ENCODE measurements at regions not wholly inside any gene's neighbourhood (a gene's known extent, or its start where the extent isn't known, plus 50 kb on each side); places are given as distances from the start of the nearest gene placed in this dataset.
"Not testable (repeated sequence)": the region's sequence is repeated elsewhere in the genome, so short reads cannot be mapped to it uniquely, and the experiment has no call there.

DNA sequence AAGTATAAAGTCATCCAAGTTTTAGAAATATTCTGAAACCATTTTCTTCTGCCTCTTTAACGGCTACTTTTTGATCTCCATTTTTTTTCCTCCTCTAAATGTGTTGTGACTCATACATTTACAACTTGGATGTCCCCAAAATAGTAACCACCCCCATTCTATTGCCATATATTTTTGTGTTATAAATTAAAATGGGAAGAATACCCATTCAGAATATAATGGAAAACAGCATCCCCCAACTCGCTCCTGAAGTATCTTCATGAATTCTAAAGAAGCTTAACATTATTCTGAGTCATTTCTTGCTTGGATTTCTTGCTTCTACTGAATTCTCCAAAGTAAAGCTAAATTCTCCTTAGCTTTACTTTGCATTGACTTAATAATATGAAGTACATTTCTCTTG lies 92.0 kb upstream of the PTPN13 start:
- in situ Hi-C loops (cut with MboI; ENCODE audit: low pct_unique_long_range_greater_than_20kb, low sequenced_read_pairs, unreplicated experiment): no loop called here

DNA sequence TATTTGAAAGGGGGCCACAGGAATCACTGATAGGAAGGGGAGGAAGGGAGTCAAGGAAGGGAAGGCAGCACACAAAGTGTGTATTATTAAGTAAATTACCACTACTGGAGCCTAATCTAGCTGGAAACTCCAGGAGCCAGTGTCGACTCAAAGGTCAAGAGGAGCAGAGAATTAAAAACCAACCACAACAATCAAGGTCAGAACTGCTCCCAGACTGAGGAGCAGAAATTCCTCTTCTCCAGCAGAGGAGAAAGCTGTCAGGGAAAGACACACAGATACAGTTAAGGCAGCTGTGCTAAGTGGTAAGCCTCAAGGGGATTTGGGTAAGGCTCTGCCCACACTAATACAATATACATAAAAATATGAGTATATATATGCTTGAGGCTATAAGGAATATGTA lies 87.5 kb upstream of the PTPN13 start:
- DNase-seq (ENCODE audit: low spot score): no peak
- in situ Hi-C loops (cut with MboI; ENCODE audit: low pct_unique_long_range_greater_than_20kb, low sequenced_read_pairs, unreplicated experiment): no loop called here
- TF ChIP-seq, protein P1, sequence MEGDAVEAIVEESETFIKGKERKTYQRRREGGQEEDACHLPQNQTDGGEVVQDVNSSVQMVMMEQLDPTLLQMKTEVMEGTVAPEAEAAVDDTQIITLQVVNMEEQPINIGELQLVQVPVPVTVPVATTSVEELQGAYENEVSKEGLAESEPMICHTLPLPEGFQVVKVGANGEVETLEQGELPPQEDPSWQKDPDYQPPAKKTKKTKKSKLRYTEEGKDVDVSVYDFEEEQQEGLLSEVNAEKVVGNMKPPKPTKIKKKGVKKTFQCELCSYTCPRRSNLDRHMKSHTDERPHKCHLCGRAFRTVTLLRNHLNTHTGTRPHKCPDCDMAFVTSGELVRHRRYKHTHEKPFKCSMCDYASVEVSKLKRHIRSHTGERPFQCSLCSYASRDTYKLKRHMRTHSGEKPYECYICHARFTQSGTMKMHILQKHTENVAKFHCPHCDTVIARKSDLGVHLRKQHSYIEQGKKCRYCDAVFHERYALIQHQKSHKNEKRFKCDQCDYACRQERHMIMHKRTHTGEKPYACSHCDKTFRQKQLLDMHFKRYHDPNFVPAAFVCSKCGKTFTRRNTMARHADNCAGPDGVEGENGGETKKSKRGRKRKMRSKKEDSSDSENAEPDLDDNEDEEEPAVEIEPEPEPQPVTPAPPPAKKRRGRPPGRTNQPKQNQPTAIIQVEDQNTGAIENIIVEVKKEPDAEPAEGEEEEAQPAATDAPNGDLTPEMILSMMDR (IDR thresholded peaks at IDR 0.05; ENCODE audit: extremely low read depth, insufficient read depth, missing control alignments): no peak

More for the DNA sequence above, 92.0 kb upstream of the PTPN13 start:
- TF ChIP-seq, protein P1 (IDR thresholded peaks at IDR 0.05; ENCODE audit: extremely low read depth, insufficient read depth, missing control alignments): no peak
- no peak for DNase-seq (ENCODE audit: low spot score)

DNA sequence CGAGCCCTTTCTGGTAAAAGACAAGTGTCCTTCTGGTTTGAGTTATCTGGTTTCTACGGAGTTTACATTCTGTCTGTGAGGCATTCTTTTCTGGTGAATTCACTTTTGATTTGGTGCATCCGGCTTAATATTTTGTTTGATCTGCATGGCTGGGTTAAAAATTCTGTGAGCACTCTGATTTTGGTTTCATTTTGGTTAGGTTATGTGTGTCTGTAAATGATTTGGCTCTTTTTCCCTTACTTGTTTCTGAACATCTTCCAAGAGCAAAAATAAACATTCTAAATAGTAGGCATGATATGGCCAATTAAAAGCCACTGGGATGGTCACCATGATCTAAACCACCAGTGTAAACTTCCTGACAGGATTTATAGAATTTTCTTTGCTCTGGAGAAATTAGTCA lies 85.7 kb upstream of the PTPN13 start:
- no peak for DNase-seq (ENCODE audit: low spot score)
- in situ Hi-C loops (cut with MboI; ENCODE audit: low pct_unique_long_range_greater_than_20kb, low sequenced_read_pairs, unreplicated experiment): no loop called here
- TF ChIP-seq, protein P1 (IDR thresholded peaks at IDR 0.05; ENCODE audit: extremely low read depth, insufficient read depth, missing control alignments): no peak

- no peak for DNase-seq (ENCODE audit: low spot score)
- TF ChIP-seq, protein P1 (IDR thresholded peaks at IDR 0.05; ENCODE audit: extremely low read depth, insufficient read depth, missing control alignments): no peak
- in situ Hi-C loops (cut with MboI; ENCODE audit: low pct_unique_long_range_greater_than_20kb, low sequenced_read_pairs, unreplicated experiment): no loop called here
Measured at GRCh38 chr4:86511590-86511989, 82.5 kb upstream of the PTPN13 start.

DNA sequence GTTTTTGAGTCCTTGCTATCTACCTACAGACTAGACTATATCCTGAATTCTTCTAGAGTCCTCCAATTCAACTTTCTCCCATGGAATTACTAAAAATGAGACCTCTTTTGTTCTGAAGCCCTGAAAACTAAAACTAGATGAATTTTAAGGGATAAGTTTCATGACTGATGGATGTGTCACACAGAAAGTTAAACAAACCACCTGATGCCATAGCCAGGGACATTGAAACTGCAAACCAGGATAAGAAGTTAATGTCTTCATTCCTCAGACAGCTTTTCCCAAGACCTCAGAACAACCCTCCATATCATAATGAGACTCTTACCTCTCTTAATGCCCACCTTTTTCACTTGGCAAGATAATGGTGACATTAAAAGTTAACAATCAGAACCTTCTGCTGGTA lies 81.5 kb upstream of the PTPN13 start:
- TF ChIP-seq, protein P1 (IDR thresholded peaks at IDR 0.05; ENCODE audit: extremely low read depth, insufficient read depth, missing control alignments): no peak
- in situ Hi-C loops (cut with MboI; ENCODE audit: low pct_unique_long_range_greater_than_20kb, low sequenced_read_pairs, unreplicated experiment): no loop called here
- no peak for DNase-seq (ENCODE audit: low spot score)

- in situ Hi-C loops (cut with MboI; ENCODE audit: low pct_unique_long_range_greater_than_20kb, low sequenced_read_pairs, unreplicated experiment); DNase-seq (ENCODE audit: low spot score): not testable (repeated sequence)
Measured at GRCh38 chr4:86515963-86516362, 78.2 kb upstream of the PTPN13 start.

DNA sequence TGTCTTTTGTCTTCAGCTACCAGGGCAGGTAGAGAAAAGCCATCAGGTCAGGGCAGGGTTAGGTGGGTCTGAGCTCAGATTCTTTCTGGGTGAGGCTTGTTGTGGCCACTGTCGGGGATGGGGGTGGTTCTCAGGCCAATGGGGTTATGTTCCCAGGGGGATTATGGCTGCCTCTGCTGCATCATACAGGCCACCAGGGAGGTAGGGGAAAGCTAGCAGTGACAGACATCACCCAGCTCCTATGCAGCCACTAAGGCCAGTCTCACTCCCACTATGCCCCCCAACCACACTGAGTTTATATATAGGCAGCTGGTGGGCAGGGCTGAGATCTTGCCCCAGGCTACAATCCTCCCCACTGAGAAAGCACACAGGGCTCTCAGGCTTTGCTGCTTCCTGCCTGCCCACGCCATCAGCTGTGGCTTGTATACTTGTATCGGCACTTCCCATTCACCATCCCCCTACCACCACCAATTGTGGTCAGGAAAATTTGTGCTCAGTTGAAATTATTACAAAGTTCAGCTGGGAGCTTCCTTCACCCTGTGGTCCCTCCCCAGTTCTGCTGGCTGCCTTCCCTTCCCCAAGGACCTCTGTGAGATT lies 72.6 kb upstream of the PTPN13 start:
- TF ChIP-seq, protein P1 (IDR thresholded peaks at IDR 0.05; ENCODE audit: extremely low read depth, insufficient read depth, missing control alignments): no peak
- no peak for DNase-seq (ENCODE audit: low spot score)
- in situ Hi-C loops (cut with MboI; ENCODE audit: low pct_unique_long_range_greater_than_20kb, low sequenced_read_pairs, unreplicated experiment): no loop called here

Data from GM13977 (cell line).